GM18519 (cell line): ENCODE measurements at regions not wholly inside any gene's neighbourhood (a gene's known extent, or its start where the extent isn't known, plus 50 kb on each side); places are given as distances from the start of the nearest gene placed in this dataset.
"Not testable (repeated sequence)": the region's sequence is repeated elsewhere in the genome, so short reads cannot be mapped to it uniquely, and the experiment has no call there.

Experiments used
- ATAC-seq: cut with Tn5 transposase; IDR thresholded peaks from one replicate; pipeline ENCODE4 v1.9.1; 2021; ENCODE audit warnings: mild to moderate bottlenecking, moderate library complexity; ENCODE audit not compliant: unreplicated experiment, low FRiP score

DNA sequence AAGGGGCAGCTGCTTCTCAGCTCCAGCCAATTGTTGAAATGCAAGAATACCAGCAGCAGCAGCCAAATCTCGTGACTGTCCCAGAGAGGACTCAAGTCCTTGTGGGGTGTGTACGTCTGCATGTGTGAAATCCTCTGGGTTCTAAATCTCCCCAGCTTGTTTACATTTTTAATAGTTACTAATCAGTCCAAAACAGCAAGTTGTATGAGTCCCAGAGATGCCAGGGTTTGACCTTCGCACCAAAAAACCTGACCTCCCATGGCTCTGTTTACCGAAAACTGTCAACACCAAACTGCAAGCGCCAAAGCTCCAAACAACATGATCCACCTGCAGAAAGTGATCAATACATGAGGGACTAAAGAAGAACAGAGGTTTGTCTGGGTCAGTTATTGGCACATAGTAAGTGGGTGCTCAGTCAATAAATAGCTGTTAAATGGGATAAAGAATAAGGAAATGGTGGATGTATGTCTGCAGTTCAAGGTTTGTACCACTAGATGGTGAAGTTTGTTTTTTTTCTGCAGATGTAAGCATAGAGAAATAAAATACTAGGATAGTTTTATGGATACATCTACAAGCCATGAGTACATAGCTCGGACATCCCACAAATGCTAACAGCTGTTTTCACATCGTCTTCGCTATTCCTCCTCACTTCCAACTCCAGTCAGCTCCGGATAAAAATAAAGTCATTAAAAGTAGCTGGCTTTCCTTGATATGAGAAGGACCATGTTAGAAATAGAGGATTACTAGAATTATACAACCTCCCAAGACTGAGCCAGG, 85.3 kb upstream of the ADRB2 start:
- peak; percentile 71 for ATAC-seq

DNA sequence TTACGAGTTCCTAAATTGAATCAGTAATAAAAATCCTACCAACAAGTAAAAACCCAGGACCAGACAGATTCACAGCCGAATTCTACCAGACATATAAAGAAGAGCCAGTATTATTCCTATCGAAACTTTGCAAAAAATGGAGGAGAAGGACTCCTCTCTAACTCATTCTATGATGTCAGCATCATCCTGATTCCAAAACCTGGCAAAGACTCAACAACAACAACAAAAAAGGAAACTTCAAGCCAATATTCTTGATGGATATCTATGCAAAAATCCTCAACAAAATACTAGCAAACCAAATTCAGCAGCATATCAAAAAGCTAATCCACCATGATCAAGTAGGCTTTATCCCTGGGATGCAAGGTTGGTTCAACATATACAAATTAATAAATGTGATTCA, 84.6 kb upstream of the ADRB2 start:
- not testable (repeated sequence) for ATAC-seq

DNA sequence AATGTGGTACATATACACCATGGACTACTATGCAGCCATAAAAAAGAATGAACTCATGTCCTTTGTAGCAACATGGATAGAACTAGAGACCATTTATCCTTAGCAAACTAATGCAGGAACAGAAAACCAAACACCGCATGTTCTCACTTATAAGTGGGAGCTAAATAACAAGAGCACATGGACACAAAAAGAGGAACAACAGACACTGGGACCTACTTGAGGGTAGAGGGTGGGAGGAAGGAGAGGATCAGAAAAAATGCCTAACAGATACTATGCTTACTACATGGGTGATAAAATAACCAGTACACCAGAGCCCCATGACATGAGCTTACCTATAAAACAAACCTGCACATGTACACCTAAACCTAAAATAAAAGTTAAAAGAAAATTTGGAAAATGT, 82.0 kb upstream of the ADRB2 start:
- ATAC-seq, result not testable (repeated sequence)

DNA sequence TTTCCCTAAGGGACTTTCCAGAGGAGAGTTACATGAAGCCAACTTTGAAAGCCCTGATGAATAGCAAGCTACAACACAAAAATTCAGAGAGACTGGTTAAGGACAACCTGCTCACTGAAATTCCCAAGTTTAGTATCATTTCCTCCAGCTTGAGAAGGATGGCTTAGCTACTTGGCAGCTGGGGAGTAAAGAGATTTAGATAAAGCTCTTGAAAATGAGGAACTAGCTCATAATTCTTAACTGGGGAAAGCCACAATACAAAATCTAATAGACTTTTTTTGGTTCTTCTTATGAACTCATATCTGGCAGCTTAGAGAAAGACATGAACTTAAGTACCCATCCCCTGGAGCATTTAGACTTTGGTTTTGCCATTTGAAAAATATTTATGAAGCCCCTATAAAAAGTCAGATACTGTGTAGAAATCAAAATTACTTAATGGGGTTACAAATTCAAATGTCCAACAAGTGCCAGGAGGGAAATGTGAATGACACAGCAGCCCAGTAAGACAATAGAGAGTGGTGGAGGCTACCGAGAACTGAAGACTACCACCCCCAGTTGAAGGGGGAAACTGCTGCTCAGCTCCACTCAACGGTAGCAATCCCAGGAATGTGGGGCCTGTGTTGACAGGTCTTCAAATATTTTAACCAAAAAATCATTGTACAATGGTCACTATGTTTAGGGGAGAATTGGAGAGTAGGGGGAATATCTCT, 79.4 kb upstream of the ADRB2 start:
- peak; percentile 70 for ATAC-seq

DNA sequence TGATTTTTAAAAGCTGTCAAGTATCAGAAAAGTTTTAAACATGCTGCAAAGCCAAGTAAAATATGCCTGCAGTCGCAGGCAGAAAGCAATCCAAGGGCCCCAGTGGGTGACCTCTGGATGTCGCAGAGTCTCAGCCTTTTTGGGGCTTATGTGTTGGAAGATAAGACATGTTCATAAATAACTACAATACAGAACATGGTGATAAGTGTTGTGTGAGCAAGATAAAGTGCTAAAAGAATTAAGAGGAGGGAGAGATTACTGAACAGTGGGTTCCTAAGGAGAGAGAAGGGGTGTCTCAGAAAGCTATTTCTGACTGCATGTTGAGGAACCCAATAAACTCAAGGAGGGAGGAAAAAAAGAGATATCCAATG, 78.9 kb upstream of the ADRB2 start:
- no peak for ATAC-seq

DNA sequence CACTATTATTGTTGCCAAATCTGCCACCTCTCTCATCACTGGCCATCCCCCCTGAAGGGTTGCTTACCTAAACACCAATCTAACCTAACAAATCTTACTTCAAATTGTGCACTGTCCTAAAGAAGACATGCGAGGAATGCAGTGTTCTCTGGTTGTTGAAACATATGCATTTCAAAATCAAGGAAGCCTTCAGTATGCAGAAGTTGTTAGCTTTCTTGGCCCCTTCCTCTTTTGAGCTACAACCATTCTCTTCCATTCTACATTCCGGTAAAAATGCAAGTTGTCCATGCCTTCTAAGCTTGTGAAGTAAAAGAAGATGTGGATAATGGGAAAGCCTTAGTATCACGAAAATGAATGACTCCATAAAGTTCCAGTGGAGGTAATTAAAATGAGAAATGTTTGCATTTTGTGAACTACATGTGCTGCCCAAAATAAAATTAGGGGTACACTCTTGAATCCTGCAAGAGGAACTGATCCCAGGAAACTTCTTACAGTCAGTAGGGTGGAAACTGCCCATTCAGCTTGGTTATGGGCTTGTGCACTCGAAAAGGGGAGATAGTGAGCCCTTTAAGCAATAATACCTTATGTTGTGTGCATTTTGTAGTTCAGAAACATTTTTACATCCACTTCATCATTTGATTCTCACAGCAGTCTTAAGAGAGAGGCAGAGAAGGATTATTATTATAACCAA, 77.6 kb upstream of the ADRB2 start:
- ATAC-seq, result no peak

DNA sequence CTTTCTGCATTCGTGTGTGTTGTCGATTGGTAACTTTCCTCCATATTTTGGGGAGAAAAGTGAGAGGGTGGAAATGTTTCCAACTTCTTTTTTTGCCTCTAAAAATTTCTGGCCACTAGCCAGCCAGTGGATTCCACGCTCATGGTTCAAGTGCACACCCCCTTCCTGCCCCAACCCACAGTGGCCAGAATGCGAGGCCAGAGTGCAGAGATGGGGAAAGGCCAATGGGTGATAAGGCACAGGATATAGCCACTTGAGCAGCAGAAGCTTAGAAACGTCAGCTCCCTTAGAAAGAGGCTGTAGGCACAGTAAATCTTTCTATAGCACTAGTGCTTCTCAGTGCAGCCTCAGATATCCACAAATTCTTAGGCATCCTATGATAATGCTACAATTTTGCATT, 75.8 kb upstream of the ADRB2 start:
- ATAC-seq, result no peak

DNA sequence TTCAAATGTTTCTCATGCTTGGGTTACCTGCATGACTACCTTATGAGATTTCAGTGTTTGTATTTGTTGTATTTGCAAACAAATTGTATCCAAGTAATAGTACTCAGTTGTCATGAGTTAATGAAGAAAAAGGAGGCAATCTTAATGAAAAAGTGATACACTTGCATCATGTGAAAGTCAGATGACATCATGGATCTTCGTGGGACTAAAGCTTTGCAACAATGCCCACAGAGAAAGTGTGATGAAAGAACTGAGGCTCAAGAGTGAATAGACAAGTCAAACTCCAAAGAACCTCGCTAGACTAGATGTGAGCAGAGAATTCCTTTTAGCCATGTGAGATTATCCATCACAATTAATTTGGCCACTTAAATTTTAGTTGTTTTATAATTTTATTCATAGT, 75.4 kb upstream of the ADRB2 start:
- no peak for ATAC-seq

DNA sequence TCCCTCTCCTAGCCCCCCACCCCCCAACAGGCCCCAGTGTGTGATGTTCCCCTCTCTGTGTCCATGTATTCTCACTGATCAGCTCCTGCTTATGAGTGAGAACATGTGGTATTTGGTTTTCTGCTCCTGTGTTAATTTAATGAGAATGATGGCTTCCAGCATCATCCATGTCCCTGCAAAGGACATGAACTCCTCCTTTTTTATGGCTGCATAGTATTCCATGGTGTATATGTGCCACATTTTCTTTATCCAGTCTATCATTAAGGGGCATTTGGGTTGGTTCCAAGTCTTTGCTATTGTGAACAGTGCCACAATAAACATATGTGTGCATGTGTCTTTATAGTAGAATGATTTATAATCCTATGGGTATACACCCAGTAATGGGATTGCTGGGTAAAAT, 74.0 kb upstream of the ADRB2 start:
- ATAC-seq, result not testable (repeated sequence)

DNA sequence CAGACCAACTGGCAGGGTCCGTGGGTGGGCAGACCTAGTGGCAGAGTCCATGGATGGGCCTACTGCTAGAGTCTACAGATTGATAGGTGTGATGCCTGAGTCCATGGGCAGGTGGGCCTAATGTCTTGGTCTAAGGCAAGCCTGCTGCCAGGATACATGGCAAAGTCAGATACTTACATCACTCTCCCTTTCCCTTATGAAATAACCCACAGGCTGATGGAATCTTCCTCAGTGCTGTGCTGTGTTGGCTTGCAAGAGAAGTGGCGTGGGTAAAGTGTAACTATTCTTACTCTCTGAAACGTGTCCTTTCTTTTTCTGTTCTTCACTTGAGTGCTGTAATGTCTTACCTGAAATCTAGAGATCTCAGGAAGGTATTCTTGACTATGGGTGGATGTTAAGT, 67.3 kb upstream of the ADRB2 start:
- no peak for ATAC-seq

DNA sequence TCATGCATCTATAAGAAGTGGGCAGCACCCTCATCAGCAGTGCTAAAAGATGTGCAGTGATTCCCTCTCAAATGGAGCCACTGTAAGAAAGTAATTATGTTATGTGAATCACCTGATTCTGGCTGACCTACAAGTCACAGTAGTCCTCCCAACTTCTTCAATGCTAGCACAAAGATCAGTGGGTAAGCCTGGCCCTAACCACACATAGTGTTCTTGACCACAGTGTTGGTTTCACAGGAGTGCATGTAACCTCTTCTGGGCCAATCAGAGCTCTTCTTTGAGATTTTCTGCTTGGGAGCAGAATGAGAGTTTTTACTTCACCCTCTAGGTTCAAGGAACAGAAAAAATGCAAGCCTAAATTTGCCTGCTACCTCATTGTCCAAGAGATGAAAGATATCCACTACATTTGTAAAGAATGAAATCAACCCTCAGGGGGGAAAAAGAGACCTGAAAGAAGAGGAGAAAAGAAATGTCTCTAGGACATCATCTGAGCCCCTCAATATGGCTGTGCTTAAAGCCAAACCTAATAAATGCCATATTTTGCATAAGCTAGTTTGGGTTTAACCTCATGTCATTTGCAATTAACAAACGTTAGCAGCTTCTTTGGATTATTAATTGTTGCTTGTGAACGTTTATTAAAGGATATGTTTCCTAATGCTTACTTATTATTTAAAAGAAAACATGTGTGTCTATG, 65.3 kb upstream of the ADRB2 start:
- ATAC-seq, result peak; percentile 100

DNA sequence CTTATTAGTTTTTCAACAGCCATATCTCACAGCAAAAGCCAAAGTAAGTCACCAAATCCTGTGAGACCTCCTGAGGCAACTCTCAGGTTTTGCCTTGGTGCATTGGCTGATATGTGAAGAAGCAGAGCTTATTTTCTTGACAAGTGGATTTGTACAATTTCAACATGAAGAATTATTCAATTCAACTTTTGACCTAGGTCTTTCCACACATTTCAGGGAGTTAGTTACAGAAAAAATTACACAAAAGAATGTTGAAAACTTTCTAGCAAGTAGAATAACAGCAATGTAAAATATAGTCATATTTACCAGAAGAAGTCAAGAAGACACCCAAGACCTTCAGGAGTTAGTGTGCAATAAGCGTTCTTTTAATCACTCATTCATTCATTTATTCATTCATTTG, 62.4 kb upstream of the ADRB2 start:
- ATAC-seq, result no peak

DNA sequence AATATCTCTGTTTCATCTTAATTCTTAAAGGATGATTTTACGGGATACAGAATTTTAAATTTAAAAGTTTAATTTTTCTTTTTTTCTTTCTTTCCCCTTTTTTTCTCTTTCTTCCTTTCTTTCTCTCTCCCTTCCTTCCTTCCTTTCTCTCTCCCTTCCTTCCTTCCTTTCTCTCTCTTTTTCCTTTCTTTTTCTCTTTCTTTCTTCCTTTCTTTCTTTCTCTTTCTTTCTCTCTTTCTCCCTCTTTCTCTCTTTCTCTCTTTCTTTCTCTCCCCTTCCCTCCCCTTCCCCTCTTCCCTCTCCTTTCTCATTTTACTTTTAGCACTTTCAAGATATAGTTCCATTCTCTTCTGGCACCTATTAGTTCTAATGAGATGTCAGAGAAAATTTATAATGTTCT, 61.4 kb upstream of the ADRB2 start:
- no peak for ATAC-seq

DNA sequence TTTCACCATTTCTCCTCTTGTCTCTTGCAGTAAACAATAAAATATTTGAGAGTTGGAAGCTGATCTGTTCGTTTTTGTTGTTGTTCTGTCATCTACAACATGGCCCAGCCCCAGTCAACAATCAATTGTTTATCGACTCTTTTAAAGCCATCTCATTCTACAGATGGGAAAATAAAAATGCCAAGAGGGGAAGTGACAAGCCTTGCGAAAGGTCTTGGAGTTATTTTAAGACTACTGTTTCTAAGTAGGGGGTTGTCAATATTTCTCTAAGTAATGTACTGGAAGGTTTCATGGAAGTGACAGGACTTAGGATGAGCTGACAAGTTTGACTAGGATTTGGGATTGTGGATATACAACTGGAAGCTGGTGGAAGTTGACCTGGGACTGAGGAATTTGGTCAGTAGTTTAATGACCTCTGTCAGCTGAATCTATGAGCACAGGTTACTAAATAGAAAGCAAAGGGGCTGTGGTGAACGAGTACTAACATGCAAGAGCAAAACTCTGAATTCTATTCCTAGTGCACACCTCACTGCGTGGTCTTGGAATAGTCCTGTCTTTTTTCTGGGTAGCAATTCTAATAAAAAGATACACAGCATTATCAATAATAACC, 57.5 kb upstream of the ADRB2 start:
- no peak for ATAC-seq

DNA sequence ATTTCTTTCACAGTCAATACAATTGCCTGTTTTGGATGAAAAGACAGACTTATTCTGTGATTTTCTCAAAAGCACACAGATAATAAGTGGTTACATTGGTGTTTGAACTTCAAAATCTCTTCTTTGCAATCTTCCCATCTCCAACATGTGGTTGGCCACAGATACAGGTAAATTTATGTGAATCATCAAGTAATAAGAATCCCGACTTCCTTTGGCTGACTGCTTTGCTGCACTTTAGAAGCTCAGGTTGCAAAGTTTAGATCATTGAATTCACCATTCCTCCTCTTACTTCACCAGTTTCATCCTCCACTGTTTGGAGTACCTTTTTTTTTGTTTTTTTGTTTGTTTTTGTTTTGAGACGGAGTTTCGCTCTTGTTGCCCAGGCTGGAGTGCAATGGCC, 56.5 kb upstream of the ADRB2 start:
- no peak for ATAC-seq

DNA sequence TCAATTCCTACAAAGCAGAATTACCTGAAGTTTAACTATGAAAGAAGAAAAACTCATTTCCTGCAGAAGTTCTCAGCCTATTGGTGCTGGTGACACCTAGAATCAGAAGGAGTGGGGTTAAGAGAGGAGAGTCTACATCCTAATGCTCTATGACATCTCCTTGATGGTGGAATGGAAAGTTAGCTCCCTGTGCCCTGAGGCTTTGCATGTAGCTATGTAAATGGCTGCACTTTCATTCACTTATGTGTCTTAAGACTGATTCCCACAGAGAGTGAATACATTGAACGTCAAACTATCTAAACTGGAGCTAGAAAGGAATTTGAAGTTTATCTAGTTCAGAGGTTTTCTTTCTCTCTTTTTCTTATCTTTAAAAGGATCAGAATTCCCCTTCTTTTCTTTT, 52.1 kb upstream of the ADRB2 start:
- no peak for ATAC-seq

DNA sequence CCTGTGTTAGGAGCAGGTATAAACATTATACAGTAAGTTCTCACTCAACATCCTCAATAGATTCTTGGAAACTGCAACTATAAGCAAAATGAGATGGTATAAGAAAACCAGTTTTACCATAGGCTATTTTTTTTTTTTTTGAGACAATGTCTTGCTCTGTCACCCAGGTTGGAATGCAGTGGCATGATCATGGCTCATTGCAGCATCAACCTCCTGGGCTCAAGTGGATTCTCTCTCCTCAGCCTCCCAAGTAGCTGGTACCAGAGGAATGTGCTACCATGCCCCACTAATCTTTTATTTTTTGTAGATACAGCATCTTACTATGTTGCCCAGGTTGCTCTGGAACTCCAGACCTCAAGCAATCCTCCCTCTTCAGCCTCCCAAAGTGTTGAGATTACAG, 50.1 kb upstream of the ADRB2 start:
- ATAC-seq, result no peak
